IPS-18a (cell line): ENCODE measurements at regions not wholly inside any gene's neighbourhood (a gene's known extent, or its start where the extent isn't known, plus 50 kb on each side); places are given as distances from the start of the nearest gene placed in this dataset.
A peak's percentile ranks its signal among the peaks of the same experiment; 100 is the strongest.
"Not testable (repeated sequence)": the region's sequence is repeated elsewhere in the genome, so short reads cannot be mapped to it uniquely, and the experiment has no call there.

Experiments
- H3K27ac ChIP-seq: one replicate; pipeline ENCODE4 v1.5.1; 2013; ENCODE audit warnings: low read length
- H3K27me3 ChIP-seq: one replicate; pipeline ENCODE4 v1.6.1; 2013; ENCODE audit warnings: mild to moderate bottlenecking, low read length; ENCODE audit not compliant: control insufficient read depth, insufficient read depth
- H3K36me3 ChIP-seq: one replicate; pipeline ENCODE4 v1.6.1; 2013; ENCODE audit warnings: low read depth, low read length; ENCODE audit not compliant: control insufficient read depth
- H3K4me1 ChIP-seq: one replicate; pipeline ENCODE4 v1.6.1; 2013; ENCODE audit warnings: low read depth, low read length; ENCODE audit not compliant: control insufficient read depth
- H3K4me3 ChIP-seq: one replicate; pipeline ENCODE4 v1.5.1; 2013; ENCODE audit warnings: low read length
- H3K9ac ChIP-seq: one replicate; pipeline ENCODE4 v1.6.1; 2013; ENCODE audit warnings: mild to moderate bottlenecking, low read length, moderate library complexity
- H3K9me3 ChIP-seq: one replicate; pipeline ENCODE4 v1.6.1; 2013; ENCODE audit warnings: low read depth, low read length; ENCODE audit not compliant: control insufficient read depth

- Histone ChIP-seq H3K9ac (no peak overlapping the region), H3K9me3 (no peaks in the 10 kb centered on the region), H3K4me3 (no peak overlapping the region)
Measured at GRCh38 chr12:17028348-17028747, 422.4 kb upstream of the LMO3 start.

GRCh38 chr12:17025424-17025823 lies 419.5 kb upstream of the LMO3 start:
- H3K9me3 ChIP-seq, H3K36me3 ChIP-seq, H3K4me3 ChIP-seq, H3K9ac ChIP-seq, H3K27ac ChIP-seq, H3K27me3 ChIP-seq: not testable (repeated sequence)
- peaks cover 20% of the 10 kb centered on the region for H3K4me1 ChIP-seq

More at GRCh38 chr12:17028348-17028747, 422.4 kb upstream of the LMO3 start:
- Histone ChIP-seq H3K36me3 (no peaks in the 10 kb centered on the region), H3K4me1 (peaks cover 10% of the 10 kb centered on the region), H3K27ac (no peak overlapping the region), H3K27me3 (no peaks in the 10 kb centered on the region)

- Histone ChIP-seq H3K27ac (peak overlapping the region; percentile 52), H3K9me3 (no peaks in the 10 kb centered on the region), H3K9ac (no peak overlapping the region), H3K27me3 (no peaks in the 10 kb centered on the region), H3K4me3 (peak overlapping the region; percentile 35), H3K36me3 (no peaks in the 10 kb centered on the region), H3K4me1 (peaks cover 27% of the 10 kb centered on the region)
Measured at GRCh38 chr12:17020765-17021164, 414.8 kb upstream of the LMO3 start.

GRCh38 chr12:17017402-17017801 lies 411.4 kb upstream of the LMO3 start:
- peaks cover 27% of the 10 kb centered on the region for H3K4me1 ChIP-seq
- H3K27me3 ChIP-seq = no peaks in the 10 kb centered on the region
- no peak overlapping the region for H3K9ac ChIP-seq
- no peaks in the 10 kb centered on the region for H3K9me3 ChIP-seq
- H3K27ac ChIP-seq = no peak overlapping the region
- H3K36me3 ChIP-seq = no peaks in the 10 kb centered on the region
- no peak overlapping the region for H3K4me3 ChIP-seq

- no peaks in the 10 kb centered on the region for H3K27me3 ChIP-seq
- no peaks in the 10 kb centered on the region for H3K9me3 ChIP-seq
- peaks cover 21% of the 10 kb centered on the region for H3K4me1 ChIP-seq
- no peak overlapping the region for H3K27ac ChIP-seq
- H3K4me3 ChIP-seq = no peak overlapping the region
- H3K36me3 ChIP-seq = no peaks in the 10 kb centered on the region
- no peak overlapping the region for H3K9ac ChIP-seq
Measured at GRCh38 chr12:17016116-17016864, 410.3 kb upstream of the LMO3 start.

GRCh38 chr12:17015501-17015900 lies 409.5 kb upstream of the LMO3 start:
- H3K36me3 ChIP-seq = no peaks in the 10 kb centered on the region
- H3K9ac ChIP-seq = no peak overlapping the region
- no peak overlapping the region for H3K4me3 ChIP-seq
- H3K27me3 ChIP-seq = no peaks in the 10 kb centered on the region
- no peaks in the 10 kb centered on the region for H3K9me3 ChIP-seq
- peaks cover 14% of the 10 kb centered on the region for H3K4me1 ChIP-seq
- H3K27ac ChIP-seq = no peak overlapping the region

- H3K4me3 ChIP-seq, H3K9ac ChIP-seq, H3K9me3 ChIP-seq, H3K27ac ChIP-seq, H3K27me3 ChIP-seq, H3K4me1 ChIP-seq, H3K36me3 ChIP-seq: not testable (repeated sequence)
Measured at GRCh38 chr12:17007442-17008040, 401.6 kb upstream of the LMO3 start.

GRCh38 chr12:16998538-16998937 lies 392.6 kb upstream of the LMO3 start:
- not testable (repeated sequence) for H3K36me3 ChIP-seq

GRCh38 chr12:16984484-16984883 lies 378.5 kb upstream of the LMO3 start:
- Histone ChIP-seq H3K27me3 (no peaks in the 10 kb centered on the region), H3K9me3 (no peaks in the 10 kb centered on the region), H3K4me3 (no peak overlapping the region), H3K27ac (no peak overlapping the region), H3K36me3 (no peaks in the 10 kb centered on the region), H3K9ac (no peak overlapping the region), H3K4me1 (no peaks in the 10 kb centered on the region)

More at GRCh38 chr12:16998538-16998937, 392.6 kb upstream of the LMO3 start:
- not testable (repeated sequence) for H3K9ac ChIP-seq, H3K4me3 ChIP-seq, H3K27me3 ChIP-seq, H3K27ac ChIP-seq, H3K9me3 ChIP-seq, H3K4me1 ChIP-seq

- Histone ChIP-seq H3K4me3 (no peak overlapping the region), H3K27me3 (no peaks in the 10 kb centered on the region), H3K4me1 (no peaks in the 10 kb centered on the region), H3K9me3 (no peaks in the 10 kb centered on the region), H3K36me3 (no peaks in the 10 kb centered on the region), H3K27ac (no peak overlapping the region), H3K9ac (no peak overlapping the region)
Measured at GRCh38 chr12:16972923-16973770, 367.2 kb upstream of the LMO3 start.

- Histone ChIP-seq H3K9ac (no peak overlapping the region), H3K9me3 (no peaks in the 10 kb centered on the region), H3K4me3 (no peak overlapping the region), H3K4me1 (no peaks in the 10 kb centered on the region), H3K36me3 (no peaks in the 10 kb centered on the region), H3K27me3 (no peaks in the 10 kb centered on the region), H3K27ac (no peak overlapping the region)
Measured at GRCh38 chr12:16962889-16963288, 356.9 kb upstream of the LMO3 start.
